Ishikawa (cell line): ENCODE measurements at regions not wholly inside any gene's neighbourhood (a gene's known extent, or its start where the extent isn't known, plus 50 kb on each side); places are given as distances from the start of the nearest gene placed in this dataset.

Source experiments
- CEBPB ChIP-seq: IDR thresholded peaks from 2 replicates; pipeline ENCODE4 v1.6.1; 2012
- CREB1 ChIP-seq: IDR thresholded peaks from 2 replicates; pipeline ENCODE4 v1.6.1; 2012; ENCODE audit warnings: low read depth
- EGR1 ChIP-seq: IDR thresholded peaks from 2 replicates; pipeline ENCODE4 v1.6.1; 2012
- EP300 ChIP-seq: IDR thresholded peaks from 2 replicates; pipeline ENCODE4 v1.6.1; 2012; ENCODE audit warnings: borderline replicate concordance
- FOXM1 ChIP-seq: IDR thresholded peaks from 2 replicates; pipeline ENCODE4 v1.6.1; 2012; ENCODE audit warnings: low read depth, borderline replicate concordance
- MAX ChIP-seq: IDR thresholded peaks from 2 replicates; pipeline ENCODE4 v1.6.1; 2012
- NFIC ChIP-seq: IDR thresholded peaks from 2 replicates; pipeline ENCODE4 v1.6.1; 2012
- RAD21 ChIP-seq: IDR thresholded peaks from 2 replicates; pipeline ENCODE4 v1.6.1; 2012; ENCODE audit warnings: low read depth
- REST ChIP-seq: IDR thresholded peaks from 2 replicates; pipeline ENCODE4 v1.6.1; 2012; ENCODE audit warnings: low read depth, mild to moderate bottlenecking
- TAF1 ChIP-seq: IDR thresholded peaks from 2 replicates; pipeline ENCODE4 v1.6.1; 2012; ENCODE audit warnings: low read depth, mild to moderate bottlenecking
- TCF12 ChIP-seq: IDR thresholded peaks from 2 replicates; pipeline ENCODE4 v1.6.1; 2012; ENCODE audit warnings: low read depth
- TEAD4 ChIP-seq: IDR thresholded peaks from 2 replicates; pipeline ENCODE4 v1.6.1; 2012
- USF1 ChIP-seq: IDR thresholded peaks from 2 replicates; pipeline ENCODE4 v1.6.1; 2012
- YY1 ChIP-seq: IDR thresholded peaks from 2 replicates; pipeline ENCODE4 v1.6.1; 2012; ENCODE audit warnings: low read depth
- ZBTB7A ChIP-seq: IDR thresholded peaks from 2 replicates; pipeline ENCODE4 v1.6.1; 2012; ENCODE audit warnings: low read depth

GRCh38 chrX:9273744-9274143, 191.1 kb upstream of the TBL1X start:
- no peak for TF ChIP-seq MAX
- no peak for TF ChIP-seq TCF12
- no peak for TF ChIP-seq TEAD4
- no peak for TF ChIP-seq YY1
- no peak for TF ChIP-seq NFIC
- no peak for TF ChIP-seq FOXM1
- no peak for TF ChIP-seq EGR1
- no peak for TF ChIP-seq CREB1
- TF ChIP-seq ZBTB7A: no peak
- no peak for TF ChIP-seq REST
- TF ChIP-seq USF1: no peak
- no peak for TF ChIP-seq TAF1
- TF ChIP-seq CEBPB: no peak
- no peak for TF ChIP-seq EP300
- TF ChIP-seq RAD21: no peak

- no peak for TF ChIP-seq USF1
- TF ChIP-seq TEAD4: no peak
- TF ChIP-seq TCF12: no peak
- TF ChIP-seq MAX: no peak
- TF ChIP-seq TAF1: no peak
- no peak for TF ChIP-seq CEBPB
- no peak for TF ChIP-seq FOXM1
- TF ChIP-seq ZBTB7A: no peak
- TF ChIP-seq EP300: no peak
- TF ChIP-seq RAD21: no peak
Measured at GRCh38 chrX:9278475-9279233, 186.2 kb upstream of the TBL1X start.

- TF ChIP-seq TAF1: no peak
- no peak for TF ChIP-seq EP300
- no peak for TF ChIP-seq TCF12
- TF ChIP-seq NFIC: no peak
- TF ChIP-seq YY1: no peak
- no peak for TF ChIP-seq ZBTB7A
- no peak for TF ChIP-seq CREB1
- TF ChIP-seq RAD21: no peak
- TF ChIP-seq EGR1: no peak
- no peak for TF ChIP-seq TEAD4
Measured at GRCh38 chrX:9279234-9279544, 185.7 kb upstream of the TBL1X start.

GRCh38 chrX:9280831-9281230, 184.0 kb upstream of the TBL1X start:
- no peak for TF ChIP-seq YY1
- TF ChIP-seq TEAD4: no peak

GRCh38 chrX:9282325-9282724, 182.5 kb upstream of the TBL1X start:
- TF ChIP-seq REST: no peak
- no peak for TF ChIP-seq YY1

- TF ChIP-seq FOXM1: no peak
Measured at GRCh38 chrX:9285342-9285771, 179.5 kb upstream of the TBL1X start.

- TF ChIP-seq ZBTB7A (no peak), CREB1 (no peak), TEAD4 (no peak), NFIC (no peak), TCF12 (no peak), CEBPB (no peak), USF1 (no peak), FOXM1 (no peak)
Measured at GRCh38 chrX:9286234-9286633, 178.6 kb upstream of the TBL1X start.
